ENCODE measurements at regions not wholly inside any gene's neighbourhood (a gene's known extent, or its start where the extent isn't known, plus 50 kb on each side); places are given as distances from the start of the nearest gene placed in this dataset.
"Not testable (repeated sequence)": the region's sequence is repeated elsewhere in the genome, so short reads cannot be mapped to it uniquely, and the experiment has no call there.

- DNase-seq (ENCODE audit: low read depth): no peak
- H3K4me3 ChIP-seq (replicated peaks; ENCODE audit: low read depth, low read length): no peak overlapping the region
- TF ChIP-seq, protein P1, sequence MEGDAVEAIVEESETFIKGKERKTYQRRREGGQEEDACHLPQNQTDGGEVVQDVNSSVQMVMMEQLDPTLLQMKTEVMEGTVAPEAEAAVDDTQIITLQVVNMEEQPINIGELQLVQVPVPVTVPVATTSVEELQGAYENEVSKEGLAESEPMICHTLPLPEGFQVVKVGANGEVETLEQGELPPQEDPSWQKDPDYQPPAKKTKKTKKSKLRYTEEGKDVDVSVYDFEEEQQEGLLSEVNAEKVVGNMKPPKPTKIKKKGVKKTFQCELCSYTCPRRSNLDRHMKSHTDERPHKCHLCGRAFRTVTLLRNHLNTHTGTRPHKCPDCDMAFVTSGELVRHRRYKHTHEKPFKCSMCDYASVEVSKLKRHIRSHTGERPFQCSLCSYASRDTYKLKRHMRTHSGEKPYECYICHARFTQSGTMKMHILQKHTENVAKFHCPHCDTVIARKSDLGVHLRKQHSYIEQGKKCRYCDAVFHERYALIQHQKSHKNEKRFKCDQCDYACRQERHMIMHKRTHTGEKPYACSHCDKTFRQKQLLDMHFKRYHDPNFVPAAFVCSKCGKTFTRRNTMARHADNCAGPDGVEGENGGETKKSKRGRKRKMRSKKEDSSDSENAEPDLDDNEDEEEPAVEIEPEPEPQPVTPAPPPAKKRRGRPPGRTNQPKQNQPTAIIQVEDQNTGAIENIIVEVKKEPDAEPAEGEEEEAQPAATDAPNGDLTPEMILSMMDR (IDR thresholded peaks at IDR 0.05; ENCODE audit: low read length, missing control alignments): no peak
Measured at GRCh38 chr7:130854481-130854880, 120.5 kb upstream of the KLF14 start.

- H3K4me3 ChIP-seq (replicated peaks; ENCODE audit: low read depth, low read length): no peak overlapping the region
- TF ChIP-seq, protein P1 (IDR thresholded peaks at IDR 0.05; ENCODE audit: low read length, missing control alignments): no peak
- no peak for DNase-seq (ENCODE audit: low read depth)
Measured at GRCh38 chr7:130856866-130857265, 122.9 kb upstream of the KLF14 start.

DNA sequence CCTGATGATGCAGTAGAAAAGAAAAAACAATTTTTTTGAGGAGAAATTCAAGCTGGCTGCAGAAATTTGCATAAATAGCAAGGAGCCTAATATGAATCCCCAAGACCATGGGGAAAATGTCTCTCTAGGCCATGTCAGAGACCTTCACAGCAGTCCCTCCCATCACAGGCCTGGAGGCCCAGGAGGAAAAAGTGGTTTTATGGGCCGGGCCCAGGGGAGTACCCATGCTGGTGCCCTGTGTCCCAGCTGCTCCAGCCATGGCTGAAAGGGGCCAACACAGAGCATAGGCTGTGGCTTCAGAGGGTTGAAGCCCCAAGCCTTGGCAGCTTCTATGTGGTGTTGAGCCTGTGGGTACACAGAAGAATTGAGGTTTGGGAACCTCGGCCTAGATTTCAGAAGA is 126.8 kb upstream of the KLF14 start:
- H3K4me3 ChIP-seq (replicated peaks; ENCODE audit: low read depth, low read length); DNase-seq (ENCODE audit: low read depth): not testable (repeated sequence)

DNA sequence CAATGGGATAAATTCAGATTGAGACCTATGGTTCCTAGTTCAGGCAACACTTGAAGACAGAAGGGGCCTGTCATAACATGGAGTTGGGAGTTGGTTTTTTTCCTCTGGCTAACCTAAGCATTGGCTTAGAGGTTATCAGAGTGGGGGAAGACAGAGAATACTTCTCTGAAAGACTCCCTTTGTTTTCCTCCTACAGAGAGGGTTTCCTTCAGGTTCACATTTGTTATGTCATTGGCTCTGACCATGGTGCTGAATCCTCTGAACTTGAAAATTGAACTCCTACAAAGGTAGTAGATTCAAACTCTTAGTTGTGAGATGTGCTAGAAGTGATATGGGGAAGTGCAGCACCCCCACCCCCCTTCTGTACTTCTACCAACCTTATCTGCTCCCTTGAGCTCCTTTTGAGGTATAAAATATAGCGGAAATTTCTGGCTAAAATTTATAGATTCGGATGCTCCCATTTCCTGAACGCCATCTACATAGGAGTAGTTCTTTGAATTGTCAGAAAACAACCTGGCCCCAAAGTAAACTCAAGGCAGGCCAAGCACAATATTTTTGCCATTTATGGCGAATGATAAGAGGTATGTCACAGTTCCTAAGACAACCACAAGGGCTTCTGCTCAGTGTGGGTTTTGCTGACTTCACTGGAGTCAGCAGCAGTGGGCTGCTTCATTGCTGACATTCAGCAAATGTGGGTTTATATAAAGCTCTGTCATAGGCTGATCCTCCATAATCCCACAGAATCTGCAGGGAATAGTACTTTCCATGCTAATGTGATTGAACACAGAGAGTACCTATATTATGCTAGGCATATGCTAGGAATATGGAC is 131.6 kb upstream of the KLF14 start:
- TF ChIP-seq, protein P1 (IDR thresholded peaks at IDR 0.05; ENCODE audit: low read length, missing control alignments): no peak
- DNase-seq (ENCODE audit: low read depth): peak; percentile 63
- no peak overlapping the region for H3K4me3 ChIP-seq (replicated peaks; ENCODE audit: low read depth, low read length)

GRCh38 chr7:130867039-130867438 is 133.0 kb upstream of the KLF14 start:
- DNase-seq (ENCODE audit: low read depth): no peak
- TF ChIP-seq, protein P1 (IDR thresholded peaks at IDR 0.05; ENCODE audit: low read length, missing control alignments): no peak
- no peak overlapping the region for H3K4me3 ChIP-seq (replicated peaks; ENCODE audit: low read depth, low read length)

GRCh38 chr7:130867581-130868136 is 133.7 kb upstream of the KLF14 start:
- TF ChIP-seq, protein P1 (IDR thresholded peaks at IDR 0.05; ENCODE audit: low read length, missing control alignments): no peak
- no peak for DNase-seq (ENCODE audit: low read depth)
- no peak overlapping the region for H3K4me3 ChIP-seq (replicated peaks; ENCODE audit: low read depth, low read length)

DNA sequence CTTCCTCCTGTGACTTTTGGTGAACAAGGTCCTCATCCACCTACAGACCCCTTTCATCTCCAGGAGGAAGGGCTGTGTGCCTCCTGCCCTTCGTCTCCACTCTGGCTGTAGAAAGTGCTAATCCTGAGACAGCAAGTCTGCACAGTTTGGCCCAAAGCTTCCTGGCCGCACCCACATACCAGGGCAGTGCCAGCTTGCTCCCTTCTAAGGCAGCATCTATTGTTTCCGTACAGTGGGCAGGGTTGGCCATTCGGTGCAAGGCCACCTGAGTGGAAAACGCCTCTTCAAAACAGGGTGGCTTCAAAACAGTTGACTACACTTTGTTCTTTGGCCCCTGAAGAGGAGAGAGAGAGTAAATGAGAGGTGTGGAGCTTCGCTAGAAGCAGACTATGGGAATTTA is 134.1 kb upstream of the KLF14 start:
- no peak overlapping the region for H3K4me3 ChIP-seq (replicated peaks; ENCODE audit: low read depth, low read length)
- TF ChIP-seq, protein P1 (IDR thresholded peaks at IDR 0.05; ENCODE audit: low read length, missing control alignments): no peak
- DNase-seq (ENCODE audit: low read depth): no peak

All from fibroblast of pulmonary artery (primary cell).